ENCODE measurements at regions not wholly inside any gene's neighbourhood (a gene's known extent, or its start where the extent isn't known, plus 50 kb on each side); places are given as distances from the start of the nearest gene placed in this dataset.
"Not testable (repeated sequence)": the region's sequence is repeated elsewhere in the genome, so short reads cannot be mapped to it uniquely, and the experiment has no call there.

GRCh38 chr4:20124317-20125026 lies 127.2 kb upstream of the SLIT2 start:
- DNase-seq (ENCODE audit: low read depth in 4 of 4, low spot score in 2 of 4): no peak

GRCh38 chr4:20122198-20122988 lies 129.3 kb upstream of the SLIT2 start:
- no peak for DNase-seq (ENCODE audit: low read depth in 4 of 4, low spot score in 2 of 4)

DNA sequence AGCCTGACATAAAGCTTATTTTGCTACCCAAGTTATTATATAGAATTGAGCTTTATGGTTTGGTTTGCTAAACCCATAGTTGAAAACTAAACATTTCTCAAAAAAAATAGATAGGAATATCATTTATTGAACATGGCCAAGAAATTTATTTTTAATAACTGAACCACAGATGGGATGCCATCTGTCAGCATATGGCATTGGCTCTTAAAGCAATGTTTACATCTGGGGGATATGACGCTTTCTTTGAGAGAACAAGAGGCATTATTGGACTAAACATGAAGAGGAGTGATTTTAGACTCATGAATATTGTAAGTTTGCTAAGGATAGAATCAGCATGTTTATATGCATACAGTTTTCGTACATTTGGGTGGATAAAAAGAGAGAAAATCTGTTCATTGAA lies 132.6 kb upstream of the SLIT2 start:
- DNase-seq (ENCODE audit: low read depth in 4 of 4, low spot score in 2 of 4): no peak

DNA sequence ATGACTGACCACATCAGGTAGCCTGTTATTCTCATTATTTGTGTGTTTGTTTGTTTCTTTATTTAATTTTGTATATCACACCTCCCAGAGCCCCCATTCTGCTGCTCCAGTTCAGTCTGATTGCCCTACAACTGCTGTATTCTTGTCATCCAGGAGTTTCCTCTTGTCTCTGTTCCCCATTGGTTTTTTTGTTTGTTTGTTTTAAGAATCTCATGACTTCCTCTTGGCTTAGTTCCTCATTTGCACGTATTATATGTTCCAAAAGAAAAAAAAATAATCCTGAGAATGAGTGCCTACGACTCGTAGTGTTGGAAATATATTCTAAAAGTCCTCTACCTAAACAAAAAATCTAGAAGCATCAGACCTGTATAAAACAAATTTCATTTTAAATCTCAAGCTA lies 142.3 kb upstream of the SLIT2 start:
- DNase-seq (ENCODE audit: low read depth in 4 of 4, low spot score in 2 of 4): no peak

DNA sequence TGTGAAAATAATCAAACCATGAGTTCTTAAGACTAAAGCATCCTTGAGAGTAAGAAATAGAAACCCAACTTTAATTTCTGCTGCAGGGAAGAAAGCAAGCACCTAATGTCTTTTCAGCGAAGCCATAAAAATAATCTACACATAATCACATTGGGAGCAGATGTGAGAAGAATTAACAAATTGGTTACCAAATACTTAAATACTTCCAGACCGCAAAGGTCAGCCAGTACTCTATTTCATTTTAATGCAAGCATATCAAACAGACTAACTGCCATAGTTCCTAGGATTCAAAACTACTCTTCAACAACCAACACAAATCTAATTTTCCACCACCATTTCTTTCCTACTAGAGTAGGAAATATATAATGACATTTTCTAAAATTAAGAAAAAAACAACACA lies 144.8 kb upstream of the SLIT2 start:
- DNase-seq (ENCODE audit: low read depth in 4 of 4, low spot score in 2 of 4): no peak

- DNase-seq (ENCODE audit: low read depth in 4 of 4, low spot score in 2 of 4): no peak
Measured at GRCh38 chr4:20101831-20102230, 149.9 kb upstream of the SLIT2 start.

- no peak for DNase-seq (ENCODE audit: low read depth in 4 of 4, low spot score in 2 of 4)
Measured at GRCh38 chr4:20096911-20097310, 154.8 kb upstream of the SLIT2 start.

DNA sequence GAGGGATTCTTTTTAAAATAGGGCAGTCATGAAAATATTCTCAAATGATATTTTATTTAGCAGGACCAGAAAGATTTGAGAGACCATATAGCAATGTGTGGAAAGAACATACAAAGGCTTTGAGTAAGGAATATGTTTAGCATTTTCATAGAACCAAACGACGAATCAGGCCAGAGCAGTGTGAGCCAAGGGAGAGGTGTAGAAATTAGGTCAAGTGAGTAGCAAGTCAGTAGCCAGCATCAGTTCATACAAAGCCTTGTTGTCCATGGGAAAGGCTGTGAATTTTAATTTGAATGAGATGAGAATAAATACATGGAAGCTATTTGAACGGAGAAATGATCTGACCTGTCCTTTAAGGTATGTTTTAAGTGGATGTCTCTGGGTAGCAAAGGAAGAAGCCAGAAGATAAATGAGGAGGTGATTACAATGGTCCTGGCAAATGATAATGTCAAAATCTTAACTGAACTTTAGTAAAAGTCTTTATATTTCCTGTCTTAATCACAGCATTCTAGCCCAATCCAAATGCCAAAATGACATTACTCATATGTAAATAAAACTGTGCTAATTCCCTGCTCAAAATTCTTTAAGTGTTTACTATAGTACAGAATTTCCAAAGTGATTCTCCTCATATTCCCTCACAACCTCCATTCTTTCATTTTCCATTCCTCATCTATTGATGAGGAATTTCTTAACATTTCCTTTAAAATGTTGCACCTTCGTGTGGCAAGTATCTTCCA lies 155.7 kb upstream of the SLIT2 start:
- no peak for DNase-seq (ENCODE audit: low read depth in 4 of 4, low spot score in 2 of 4)

- DNase-seq (ENCODE audit: low read depth in 4 of 4, low spot score in 2 of 4): no peak
Measured at GRCh38 chr4:20091781-20092180, 159.9 kb upstream of the SLIT2 start.

DNA sequence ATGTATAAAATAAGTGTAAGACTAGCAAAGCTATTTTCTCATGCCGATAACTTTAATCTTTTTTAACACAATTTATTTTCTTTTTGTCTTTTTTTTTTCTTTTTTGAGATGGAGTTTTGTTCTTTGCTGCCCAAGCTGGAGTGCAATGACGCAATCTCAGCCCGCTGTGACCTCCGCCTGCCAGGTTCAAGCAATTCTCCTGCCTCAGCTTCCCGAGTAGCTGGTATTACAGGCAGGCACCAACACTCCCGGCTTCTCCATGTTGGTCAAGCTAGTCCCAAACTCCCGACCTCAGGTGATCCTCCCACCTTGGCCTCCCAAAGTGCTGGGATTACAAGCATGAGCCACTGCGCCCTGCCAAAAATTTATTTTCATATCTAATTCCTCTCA lies 164.2 kb upstream of the SLIT2 start:
- no peak for DNase-seq (ENCODE audit: low read depth in 4 of 4, low spot score in 2 of 4)

GRCh38 chr4:20086799-20087521 lies 164.7 kb upstream of the SLIT2 start:
- DNase-seq (ENCODE audit: low read depth in 4 of 4, low spot score in 2 of 4): no peak

DNA sequence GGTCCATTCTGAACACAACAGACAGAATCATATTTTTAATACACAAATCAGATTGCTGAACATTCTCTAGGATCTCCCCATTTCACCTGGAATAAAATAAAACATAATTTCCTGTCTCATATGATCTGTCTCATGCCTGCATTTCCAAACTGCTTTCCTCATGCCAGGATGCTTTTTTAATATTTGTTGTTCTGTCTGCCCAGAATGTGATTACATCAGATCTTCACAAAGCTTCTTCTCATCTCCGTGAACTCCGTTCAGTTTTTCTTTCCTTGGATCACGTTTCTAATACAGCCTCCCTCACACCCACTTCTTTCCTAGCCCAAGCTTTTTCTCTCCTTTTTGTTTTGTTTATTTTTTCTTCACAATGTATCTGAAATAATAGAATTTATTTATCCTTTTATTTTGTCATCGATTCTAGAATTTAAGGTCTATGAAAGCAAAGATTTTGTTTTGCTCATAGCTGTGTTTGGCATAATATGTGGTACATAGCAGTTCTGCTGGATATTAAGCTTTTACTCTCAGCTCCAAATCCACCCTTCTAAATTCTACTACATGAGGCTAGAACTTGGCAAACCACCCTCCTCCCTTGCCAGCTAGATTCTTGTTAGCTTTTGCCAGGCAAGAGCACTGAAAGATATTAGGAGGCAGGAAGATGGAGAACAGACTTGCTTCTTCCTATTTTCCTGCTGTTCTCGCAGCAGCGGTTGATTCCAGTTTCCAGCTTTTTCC lies 165.5 kb upstream of the SLIT2 start:
- DNase-seq (ENCODE audit: low read depth in 4 of 4, low spot score in 2 of 4): no peak

GRCh38 chr4:20085653-20086052 lies 166.1 kb upstream of the SLIT2 start:
- no peak for DNase-seq (ENCODE audit: low read depth in 4 of 4, low spot score in 2 of 4)

- DNase-seq (ENCODE audit: low read depth in 4 of 4, low spot score in 2 of 4): no peak
Measured at GRCh38 chr4:20085156-20085555, 166.5 kb upstream of the SLIT2 start.

GRCh38 chr4:20084488-20084887 lies 167.2 kb upstream of the SLIT2 start:
- DNase-seq (ENCODE audit: low read depth in 4 of 4, low spot score in 2 of 4): no peak

DNA sequence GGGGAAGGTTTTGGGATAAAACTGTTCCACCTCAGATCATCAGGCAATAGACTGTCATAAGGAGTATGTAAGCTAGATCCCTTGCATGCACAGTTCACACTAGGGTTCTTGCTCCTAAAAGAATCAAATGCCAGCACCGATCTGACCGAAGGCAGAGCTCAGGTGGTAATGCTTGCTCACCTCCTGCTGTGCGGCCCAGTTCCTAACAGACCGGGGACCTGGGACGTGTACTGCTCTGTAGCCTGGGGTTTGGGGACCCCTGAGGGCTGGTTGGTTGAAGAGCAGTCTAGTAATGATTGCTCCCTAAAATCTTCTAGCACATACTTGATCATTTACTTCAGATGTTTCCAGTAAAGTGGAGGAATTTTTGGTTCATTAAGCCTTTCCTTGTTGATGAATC lies 173.1 kb upstream of the SLIT2 start:
- no peak for DNase-seq (ENCODE audit: low read depth in 4 of 4, low spot score in 2 of 4)

DNA sequence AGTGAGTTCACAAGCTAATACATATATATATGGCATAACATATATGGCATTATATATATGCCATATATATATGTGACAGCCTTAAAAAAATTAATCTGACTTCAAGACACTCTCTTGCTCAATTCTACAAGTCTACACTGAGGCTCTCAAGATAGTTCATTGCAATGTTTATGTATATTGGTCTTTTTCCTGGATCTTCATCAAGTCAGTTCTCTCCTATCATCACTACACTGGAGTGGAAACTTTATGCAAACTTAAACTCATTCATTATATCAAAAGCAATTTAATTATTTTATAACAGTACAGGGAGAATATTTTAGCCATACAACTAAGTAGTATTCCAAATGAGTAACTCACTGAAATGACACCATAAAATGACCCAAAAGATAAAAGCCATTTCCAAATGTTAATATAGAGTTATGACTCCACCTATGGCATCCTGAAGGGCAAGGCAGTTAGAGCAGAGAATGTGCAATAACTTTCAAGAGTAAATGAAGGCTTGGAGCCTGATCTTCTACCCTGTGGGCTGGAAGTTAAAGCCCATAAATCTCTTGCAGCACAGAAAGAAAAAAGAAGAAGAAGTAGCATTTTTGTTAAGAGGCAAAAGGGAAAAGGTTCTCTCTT lies 176.3 kb upstream of the SLIT2 start:
- no peak for DNase-seq (ENCODE audit: low read depth in 4 of 4, low spot score in 2 of 4)

DNA sequence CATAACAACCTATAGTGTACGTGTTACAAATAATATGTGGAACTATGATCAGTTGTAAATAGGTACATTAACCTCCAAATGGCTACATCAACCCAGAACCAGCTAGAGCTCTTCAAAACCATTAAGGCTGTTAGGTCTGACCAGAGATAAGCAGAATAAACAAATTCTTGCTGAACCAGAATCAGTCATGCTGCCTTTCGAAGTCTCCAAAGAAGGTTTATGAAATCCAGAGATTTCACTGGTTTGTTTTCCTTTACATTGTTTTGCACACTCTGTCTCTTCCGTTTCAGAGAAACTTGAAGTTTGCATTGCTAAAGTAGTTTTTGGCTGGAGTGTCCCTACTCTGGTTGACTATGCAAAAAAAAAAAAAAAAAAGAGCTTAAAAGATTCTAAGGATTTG lies 177.3 kb upstream of the SLIT2 start:
- DNase-seq (ENCODE audit: low read depth in 4 of 4, low spot score in 2 of 4): no peak

GRCh38 chr4:20065952-20066351 lies 185.8 kb upstream of the SLIT2 start:
- DNase-seq (ENCODE audit: low read depth in 4 of 4, low spot score in 2 of 4): no peak

DNA sequence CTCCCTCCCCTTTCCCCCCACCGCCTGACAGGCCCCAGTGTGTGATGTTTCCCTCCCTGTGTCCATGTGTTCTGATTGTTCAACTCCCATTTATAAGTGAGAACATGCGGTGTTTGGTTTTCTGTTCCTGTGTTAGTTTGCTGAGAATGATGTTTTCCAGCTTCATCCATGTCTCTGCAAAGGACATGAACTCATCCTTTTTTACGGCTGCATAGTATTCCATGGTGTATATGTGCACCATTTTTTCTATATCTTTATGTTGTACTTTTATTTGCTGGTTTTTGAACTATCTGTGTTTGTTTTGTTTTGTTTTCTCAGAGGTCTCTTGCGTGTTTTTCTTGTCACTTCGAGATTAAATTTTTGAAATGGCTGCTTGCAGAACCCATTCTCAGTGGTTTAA lies 188.8 kb upstream of the SLIT2 start:
- DNase-seq (ENCODE audit: low read depth in 4 of 4, low spot score in 2 of 4): not testable (repeated sequence)

Measured in left renal cortex interstitium (tissue), 4 donors.